GM23338 (cell line): ENCODE measurements at regions not wholly inside any gene's neighbourhood (a gene's known extent, or its start where the extent isn't known, plus 50 kb on each side); places are given as distances from the start of the nearest gene placed in this dataset.

Experiments
- ATAC-seq: fragments of 200-7000 bp; cut with Tn5 transposase; 3 replicates; pipeline ENCODE4 v1.9.1; 2020
- DNase-seq: peaks from one replicate; pipeline ENCODE4 v3.0.0-alpha.2; 2015; ENCODE audit warnings: low spot score
- H2AFZ ChIP-seq: fragments of 200-600 bp; sonication (generic); 2 replicates; pipeline ENCODE4 v1.8.0; 2016; ENCODE audit warnings: antibody characterized with exemption, mild to moderate bottlenecking, moderate library complexity
- H3F3A ChIP-seq: fragments of 200-600 bp; sonication (generic); replicated peaks from 2 replicates; pipeline ENCODE4 v1.8.0; 2017; ENCODE audit warnings: antibody characterized with exemption, mixed run types, low read depth
- H3K27ac ChIP-seq: fragments of 200-600 bp; sonication (generic); 2 replicates; pipeline ENCODE4 v1.6.1; 2016; ENCODE audit warnings: low read depth
- H3K27me3 ChIP-seq: fragments of 200-600 bp; sonication (generic); 2 replicates; pipeline ENCODE4 v1.8.0; 2016; ENCODE audit warnings: mild to moderate bottlenecking, mixed run types, moderate library complexity; ENCODE audit not compliant: insufficient read depth
- H3K36me3 ChIP-seq: fragments of 200-600 bp; sonication (generic); 2 replicates; pipeline ENCODE4 v1.8.0; 2016; ENCODE audit warnings: mild to moderate bottlenecking; ENCODE audit not compliant: insufficient read depth
- H3K4me1 ChIP-seq: fragments of 200-600 bp; sonication (generic); 2 replicates; pipeline ENCODE4 v1.8.0; 2016; ENCODE audit warnings: mild to moderate bottlenecking, moderate library complexity; ENCODE audit not compliant: insufficient read depth
- H3K4me2 ChIP-seq: fragments of 200-600 bp; sonication (generic); 2 replicates; pipeline ENCODE4 v1.7.1; 2017; ENCODE audit warnings: mixed run types
- H3K4me3 ChIP-seq: fragments of 200-600 bp; sonication (generic); 2 replicates; pipeline ENCODE4 v1.6.1; 2016; ENCODE audit warnings: mixed run types
- H3K79me2 ChIP-seq: fragments of 200-600 bp; sonication (generic); replicated peaks from 2 replicates; pipeline ENCODE4 v1.8.0; 2017; ENCODE audit warnings: mild to moderate bottlenecking; ENCODE audit not compliant: insufficient read depth
- H3K9me2 ChIP-seq: fragments of 200-600 bp; sonication (generic); 2 replicates; pipeline ENCODE4 v1.8.0; 2017; ENCODE audit not compliant: insufficient read depth
- H4K20me1 ChIP-seq: fragments of 200-600 bp; sonication (generic); replicated peaks from 2 replicates; pipeline ENCODE4 v1.8.0; 2017; ENCODE audit warnings: mild to moderate bottlenecking; ENCODE audit not compliant: insufficient read depth
- H3K27ac Mint-ChIP-seq: 2 replicates; pipeline ENCODE4 v1.8.0; 2020; ENCODE audit warnings: inconsistent platforms, mild to moderate bottlenecking, moderate library complexity, mixed read lengths
- H3K27me3 Mint-ChIP-seq: 3 replicates; pipeline ENCODE4 v1.8.0; 2022; ENCODE audit warnings: low read depth, mild to moderate bottlenecking, moderate library complexity, mixed read lengths, inconsistent platforms; ENCODE audit not compliant: insufficient read depth, poor library complexity
- H3K36me3 Mint-ChIP-seq: 3 replicates; pipeline ENCODE4 v1.8.0; 2021; ENCODE audit warnings: low read depth, mild to moderate bottlenecking, inconsistent platforms, moderate library complexity, mixed read lengths
- H3K4me1 Mint-ChIP-seq: 3 replicates; pipeline ENCODE4 v1.8.0; 2020; ENCODE audit warnings: mild to moderate bottlenecking, inconsistent platforms, mixed read lengths
- H3K4me3 Mint-ChIP-seq: 3 replicates; pipeline ENCODE4 v1.8.0; 2021; ENCODE audit warnings: moderate library complexity, mild to moderate bottlenecking, inconsistent platforms, mixed read lengths
- H3K9me3 Mint-ChIP-seq: 3 replicates; pipeline ENCODE4 v1.8.0; 2020; ENCODE audit warnings: moderate library complexity, mild to moderate bottlenecking, inconsistent platforms, mixed read lengths
- CREB1 ChIP-seq: fragments of 250-450 bp; sonication (Bioruptor Pico); IDR thresholded peaks from 2 replicates; pipeline ENCODE4 v1.5.0; 2020; ENCODE audit warnings: low read depth, mild to moderate bottlenecking, moderate library complexity
- EZH2phosphoT487 ChIP-seq: fragments of 200-600 bp; sonication (generic); IDR thresholded peaks from one replicate; pipeline ENCODE4 v1.8.1; 2018; ENCODE audit warnings: antibody characterized with exemption; ENCODE audit not compliant: unreplicated experiment
- JUNB ChIP-seq: IDR thresholded peaks from one replicate; pipeline ENCODE4 v1.6.1; 2016; ENCODE audit warnings: antibody characterized with exemption; ENCODE audit not compliant: unreplicated experiment
- NANOG ChIP-seq: IDR thresholded peaks from 2 replicates; pipeline ENCODE4 v1.6.1; 2016; ENCODE audit warnings: antibody characterized with exemption, borderline replicate concordance
- POLR2AphosphoS5 ChIP-seq: IDR thresholded peaks from 2 replicates; pipeline ENCODE4 v1.6.1; 2016; ENCODE audit warnings: antibody characterized with exemption, low read depth
- STAT1 ChIP-seq: IDR thresholded peaks from one replicate; pipeline ENCODE4 v1.6.1; 2016; ENCODE audit warnings: antibody characterized with exemption; ENCODE audit not compliant: unreplicated experiment
- ZNF114 ChIP-seq: fragments of 250-450 bp; sonication (Bioruptor Pico); IDR thresholded peaks from 2 replicates; pipeline ENCODE4 v1.5.0; 2020; ENCODE audit warnings: mild to moderate bottlenecking, moderate library complexity
- TF ChIP-seq, protein P1 (sequence below): IDR thresholded peaks from 2 replicates; pipeline ENCODE4 v1.6.1; 2016; ENCODE audit warnings: antibody characterized with exemption
- TF ChIP-seq, protein P2 (sequence below): IDR thresholded peaks from one replicate; pipeline ENCODE4 v1.6.1; 2018; ENCODE audit warnings: antibody characterized with exemption; ENCODE audit not compliant: unreplicated experiment
- TF ChIP-seq, protein P3 (sequence below), 2 experiments: fragments of 200-600 bp in 1 of 2; sonication (generic) in 1 of 2; conservative IDR thresholded peaks; 2 replicates each; pipeline versions ENCODE4 v1.5.1 to v1.6.1; 2016 to 2017; ENCODE audit warnings: antibody characterized with exemption in 2 of 2, low read depth in 2 of 2, mild to moderate bottlenecking in 2 of 2, moderate library complexity in 1 of 2

DNA sequence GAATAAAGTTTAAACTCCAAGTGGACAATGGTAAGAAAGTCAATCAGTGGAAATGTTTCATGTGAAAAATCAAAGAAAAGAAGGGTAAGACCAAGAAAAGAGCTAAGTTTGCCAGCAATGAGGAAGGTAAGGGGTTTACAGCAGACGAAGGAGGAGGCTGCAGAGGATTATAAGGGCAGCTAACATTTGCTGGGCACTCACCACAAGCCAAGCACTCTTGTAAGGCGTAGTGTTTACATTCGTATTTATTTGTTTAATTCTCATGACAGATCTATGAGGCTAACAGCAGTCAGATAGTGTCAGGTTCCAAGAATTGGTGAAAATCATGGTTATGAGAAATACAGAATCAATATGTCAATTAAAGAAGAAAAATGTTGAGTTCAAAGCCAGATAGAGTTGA, 75.2 kb upstream of the NGF start (continued):
- TF ChIP-seq, protein P1, sequence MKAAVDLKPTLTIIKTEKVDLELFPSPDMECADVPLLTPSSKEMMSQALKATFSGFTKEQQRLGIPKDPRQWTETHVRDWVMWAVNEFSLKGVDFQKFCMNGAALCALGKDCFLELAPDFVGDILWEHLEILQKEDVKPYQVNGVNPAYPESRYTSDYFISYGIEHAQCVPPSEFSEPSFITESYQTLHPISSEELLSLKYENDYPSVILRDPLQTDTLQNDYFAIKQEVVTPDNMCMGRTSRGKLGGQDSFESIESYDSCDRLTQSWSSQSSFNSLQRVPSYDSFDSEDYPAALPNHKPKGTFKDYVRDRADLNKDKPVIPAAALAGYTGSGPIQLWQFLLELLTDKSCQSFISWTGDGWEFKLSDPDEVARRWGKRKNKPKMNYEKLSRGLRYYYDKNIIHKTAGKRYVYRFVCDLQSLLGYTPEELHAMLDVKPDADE = no peak
- no peak for TF ChIP-seq STAT1

DNA sequence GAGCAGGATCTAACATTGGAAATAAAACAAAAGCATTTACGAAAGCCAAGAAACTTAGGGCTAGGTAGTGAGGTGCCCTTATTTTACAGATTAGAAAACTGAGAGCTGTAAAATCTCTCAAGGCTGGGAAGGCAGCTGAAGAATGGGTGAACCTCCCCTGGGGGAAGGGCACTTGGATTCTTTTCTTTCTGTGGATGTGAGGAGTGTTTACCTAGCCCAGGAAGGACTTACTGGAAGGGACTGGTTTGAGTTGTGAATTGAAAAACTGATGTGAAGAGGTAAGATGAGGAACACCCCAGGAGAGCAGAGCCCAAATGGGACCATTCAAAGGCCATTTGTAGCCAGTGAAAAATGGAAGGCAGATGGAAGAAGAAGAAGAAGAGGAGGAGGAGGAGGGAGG, 74.7 kb upstream of the NGF start:
- Histone ChIP-seq H3K27me3 (no peaks in the 10 kb centered on the region), H3K4me2 (no peak overlapping the region), H3F3A (no peaks in the 10 kb centered on the region), H3K4me3 (no peak overlapping the region), H3K4me1 (no peaks in the 10 kb centered on the region), H3K27ac (no peak overlapping the region), H3K9me2 (0 out of 2 replicates have a peak, but pooled peaks cover 5% of the 10 kb centered on the region), H3K36me3 (0 out of 2 replicates have a peak, but pooled peaks cover 6% of the 10 kb centered on the region), H3K79me2 (no peaks in the 10 kb centered on the region), H2AFZ (peak overlapping the region; percentile 24; the same call in 1 of the 2 replicates), H4K20me1 (no peaks in the 10 kb centered on the region)
- Mint-ChIP-seq H3K9me3 (peaks cover 4% of the 10 kb centered on the region; the same call in 1 of the 3 replicates), H3K4me3 (no peak overlapping the region), H3K27ac (no peak overlapping the region), H3K27me3 (peaks cover 2% of the 10 kb centered on the region), H3K4me1 (peaks cover 9% of the 10 kb centered on the region), H3K36me3 (no peaks in the 10 kb centered on the region)
- TF ChIP-seq, protein P2, sequence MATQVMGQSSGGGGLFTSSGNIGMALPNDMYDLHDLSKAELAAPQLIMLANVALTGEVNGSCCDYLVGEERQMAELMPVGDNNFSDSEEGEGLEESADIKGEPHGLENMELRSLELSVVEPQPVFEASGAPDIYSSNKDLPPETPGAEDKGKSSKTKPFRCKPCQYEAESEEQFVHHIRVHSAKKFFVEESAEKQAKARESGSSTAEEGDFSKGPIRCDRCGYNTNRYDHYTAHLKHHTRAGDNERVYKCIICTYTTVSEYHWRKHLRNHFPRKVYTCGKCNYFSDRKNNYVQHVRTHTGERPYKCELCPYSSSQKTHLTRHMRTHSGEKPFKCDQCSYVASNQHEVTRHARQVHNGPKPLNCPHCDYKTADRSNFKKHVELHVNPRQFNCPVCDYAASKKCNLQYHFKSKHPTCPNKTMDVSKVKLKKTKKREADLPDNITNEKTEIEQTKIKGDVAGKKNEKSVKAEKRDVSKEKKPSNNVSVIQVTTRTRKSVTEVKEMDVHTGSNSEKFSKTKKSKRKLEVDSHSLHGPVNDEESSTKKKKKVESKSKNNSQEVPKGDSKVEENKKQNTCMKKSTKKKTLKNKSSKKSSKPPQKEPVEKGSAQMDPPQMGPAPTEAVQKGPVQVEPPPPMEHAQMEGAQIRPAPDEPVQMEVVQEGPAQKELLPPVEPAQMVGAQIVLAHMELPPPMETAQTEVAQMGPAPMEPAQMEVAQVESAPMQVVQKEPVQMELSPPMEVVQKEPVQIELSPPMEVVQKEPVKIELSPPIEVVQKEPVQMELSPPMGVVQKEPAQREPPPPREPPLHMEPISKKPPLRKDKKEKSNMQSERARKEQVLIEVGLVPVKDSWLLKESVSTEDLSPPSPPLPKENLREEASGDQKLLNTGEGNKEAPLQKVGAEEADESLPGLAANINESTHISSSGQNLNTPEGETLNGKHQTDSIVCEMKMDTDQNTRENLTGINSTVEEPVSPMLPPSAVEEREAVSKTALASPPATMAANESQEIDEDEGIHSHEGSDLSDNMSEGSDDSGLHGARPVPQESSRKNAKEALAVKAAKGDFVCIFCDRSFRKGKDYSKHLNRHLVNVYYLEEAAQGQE = no peak
- TF ChIP-seq CREB1 (CRISPR knock-in tag) (no peak), NANOG (no peak), ZNF114 (no peak), EZH2phosphoT487 (no peak), POLR2AphosphoS5 (no peak), JUNB (no peak), STAT1 (no peak)
- TF ChIP-seq, protein P3, sequence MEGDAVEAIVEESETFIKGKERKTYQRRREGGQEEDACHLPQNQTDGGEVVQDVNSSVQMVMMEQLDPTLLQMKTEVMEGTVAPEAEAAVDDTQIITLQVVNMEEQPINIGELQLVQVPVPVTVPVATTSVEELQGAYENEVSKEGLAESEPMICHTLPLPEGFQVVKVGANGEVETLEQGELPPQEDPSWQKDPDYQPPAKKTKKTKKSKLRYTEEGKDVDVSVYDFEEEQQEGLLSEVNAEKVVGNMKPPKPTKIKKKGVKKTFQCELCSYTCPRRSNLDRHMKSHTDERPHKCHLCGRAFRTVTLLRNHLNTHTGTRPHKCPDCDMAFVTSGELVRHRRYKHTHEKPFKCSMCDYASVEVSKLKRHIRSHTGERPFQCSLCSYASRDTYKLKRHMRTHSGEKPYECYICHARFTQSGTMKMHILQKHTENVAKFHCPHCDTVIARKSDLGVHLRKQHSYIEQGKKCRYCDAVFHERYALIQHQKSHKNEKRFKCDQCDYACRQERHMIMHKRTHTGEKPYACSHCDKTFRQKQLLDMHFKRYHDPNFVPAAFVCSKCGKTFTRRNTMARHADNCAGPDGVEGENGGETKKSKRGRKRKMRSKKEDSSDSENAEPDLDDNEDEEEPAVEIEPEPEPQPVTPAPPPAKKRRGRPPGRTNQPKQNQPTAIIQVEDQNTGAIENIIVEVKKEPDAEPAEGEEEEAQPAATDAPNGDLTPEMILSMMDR (conservative IDR thresholded peaks at IDR 0.05; ENCODE audit: low read depth in 2 of 2) = no peak
- ATAC-seq (no peak), DNase-seq (no peak)
